LNCaP clone FGC (cell line): ENCODE measurements at regions not wholly inside any gene's neighbourhood (a gene's known extent, or its start where the extent isn't known, plus 50 kb on each side); places are given as distances from the start of the nearest gene placed in this dataset.

Source experiments
- DNase-seq: peaks from one replicate; pipeline ENCODE4 v3.0.0-alpha.2; 2011; ENCODE audit warnings: low read depth
- H3K4me3 ChIP-seq: 2 replicates; pipeline ENCODE4 v1.5.1; 2011; ENCODE audit warnings: mild to moderate bottlenecking, low read depth, low read length, control low read depth
- TF ChIP-seq, protein P1 (sequence below): IDR thresholded peaks from 2 replicates; pipeline ENCODE4 v1.5.1; 2012; ENCODE audit warnings: mild to moderate bottlenecking; ENCODE audit not compliant: control insufficient read depth, insufficient read depth; ENCODE audit errors: extremely low read depth

DNA sequence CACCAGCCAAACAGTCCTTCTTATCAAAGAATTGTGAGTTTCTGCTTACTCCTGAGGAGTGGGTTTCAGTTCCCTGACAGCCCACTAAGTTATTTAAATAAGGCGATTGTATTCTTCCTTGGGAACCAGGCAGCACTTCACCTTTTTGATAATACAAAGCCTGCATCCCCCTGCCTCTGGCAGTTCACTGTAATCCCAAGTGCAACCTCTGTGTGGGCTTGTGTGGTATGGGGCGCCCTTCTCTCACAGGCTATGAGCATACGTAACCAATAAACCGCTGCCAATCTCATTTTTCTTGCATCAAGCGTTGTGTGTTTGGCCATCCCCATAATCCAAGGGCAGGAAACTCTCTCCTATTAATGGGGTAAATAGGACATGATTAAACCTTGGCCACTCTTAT, 1025.6 kb downstream of the NSUN3 start:
- no peak overlapping the region for H3K4me3 ChIP-seq
- TF ChIP-seq, protein P1, sequence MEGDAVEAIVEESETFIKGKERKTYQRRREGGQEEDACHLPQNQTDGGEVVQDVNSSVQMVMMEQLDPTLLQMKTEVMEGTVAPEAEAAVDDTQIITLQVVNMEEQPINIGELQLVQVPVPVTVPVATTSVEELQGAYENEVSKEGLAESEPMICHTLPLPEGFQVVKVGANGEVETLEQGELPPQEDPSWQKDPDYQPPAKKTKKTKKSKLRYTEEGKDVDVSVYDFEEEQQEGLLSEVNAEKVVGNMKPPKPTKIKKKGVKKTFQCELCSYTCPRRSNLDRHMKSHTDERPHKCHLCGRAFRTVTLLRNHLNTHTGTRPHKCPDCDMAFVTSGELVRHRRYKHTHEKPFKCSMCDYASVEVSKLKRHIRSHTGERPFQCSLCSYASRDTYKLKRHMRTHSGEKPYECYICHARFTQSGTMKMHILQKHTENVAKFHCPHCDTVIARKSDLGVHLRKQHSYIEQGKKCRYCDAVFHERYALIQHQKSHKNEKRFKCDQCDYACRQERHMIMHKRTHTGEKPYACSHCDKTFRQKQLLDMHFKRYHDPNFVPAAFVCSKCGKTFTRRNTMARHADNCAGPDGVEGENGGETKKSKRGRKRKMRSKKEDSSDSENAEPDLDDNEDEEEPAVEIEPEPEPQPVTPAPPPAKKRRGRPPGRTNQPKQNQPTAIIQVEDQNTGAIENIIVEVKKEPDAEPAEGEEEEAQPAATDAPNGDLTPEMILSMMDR: no peak
- no peak for DNase-seq

DNA sequence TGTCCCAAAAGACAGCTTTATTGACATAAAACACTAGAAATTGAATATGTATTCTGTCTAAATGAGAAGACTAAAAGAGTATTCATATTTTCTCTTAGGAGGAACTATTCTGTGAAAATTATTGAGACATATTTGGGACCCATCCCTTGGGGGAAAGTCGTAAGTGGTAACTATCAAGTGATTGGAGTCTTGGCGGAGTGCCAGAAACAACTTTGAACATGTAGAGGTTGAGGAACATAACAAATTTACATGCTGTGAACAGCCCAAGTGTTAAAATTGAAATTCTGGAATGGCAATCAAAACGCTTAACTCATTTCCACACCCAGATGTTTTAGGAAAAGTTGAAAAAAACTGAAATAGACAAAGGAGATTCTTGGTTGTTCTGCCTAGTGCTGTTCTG, 1034.6 kb downstream of the NSUN3 start:
- TF ChIP-seq, protein P1: no peak
- H3K4me3 ChIP-seq: no peak overlapping the region
- no peak for DNase-seq

DNA sequence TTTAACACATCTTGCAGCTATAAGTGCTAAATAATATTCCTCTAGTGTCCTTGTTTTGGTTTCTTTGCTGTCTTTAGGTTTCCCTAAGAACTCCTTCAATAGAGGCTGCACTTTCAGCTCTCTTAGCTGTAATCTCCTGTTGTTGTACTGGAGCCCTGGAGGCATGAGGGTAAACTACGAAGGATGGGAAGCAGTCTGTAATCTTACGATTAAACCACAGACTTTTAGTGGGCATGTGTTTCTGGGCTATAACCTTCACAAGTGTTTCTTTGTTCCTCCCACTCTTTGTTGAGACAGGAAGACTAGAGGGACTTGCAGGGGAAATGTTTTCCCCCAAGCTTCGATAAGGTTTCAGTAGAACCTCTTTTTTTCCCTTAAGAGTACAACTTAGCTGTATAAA, 1058.1 kb downstream of the NSUN3 start:
- no peak for DNase-seq
- H3K4me3 ChIP-seq: no peak overlapping the region
- TF ChIP-seq, protein P1: no peak

DNA sequence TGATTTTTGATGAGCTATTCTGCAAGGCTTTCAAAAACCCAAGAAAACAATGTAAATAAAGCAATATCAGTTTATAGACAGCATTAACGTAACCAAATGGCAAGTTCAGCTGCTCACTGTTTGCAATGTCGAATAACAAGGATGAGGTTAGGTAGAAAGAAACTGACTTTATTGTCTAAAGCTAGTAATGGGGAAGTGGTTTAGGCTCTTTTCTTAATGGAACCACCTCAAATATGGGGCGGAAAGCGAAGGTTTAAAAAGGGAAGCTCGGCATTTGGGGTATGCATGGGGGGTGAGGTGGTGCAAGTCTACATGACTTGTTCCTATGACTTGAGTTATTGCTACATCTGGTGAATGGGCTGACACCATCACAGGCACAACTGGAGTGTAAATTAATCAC, 1060.2 kb downstream of the NSUN3 start:
- DNase-seq: no peak
- no peak overlapping the region for H3K4me3 ChIP-seq
- TF ChIP-seq, protein P1: no peak

DNA sequence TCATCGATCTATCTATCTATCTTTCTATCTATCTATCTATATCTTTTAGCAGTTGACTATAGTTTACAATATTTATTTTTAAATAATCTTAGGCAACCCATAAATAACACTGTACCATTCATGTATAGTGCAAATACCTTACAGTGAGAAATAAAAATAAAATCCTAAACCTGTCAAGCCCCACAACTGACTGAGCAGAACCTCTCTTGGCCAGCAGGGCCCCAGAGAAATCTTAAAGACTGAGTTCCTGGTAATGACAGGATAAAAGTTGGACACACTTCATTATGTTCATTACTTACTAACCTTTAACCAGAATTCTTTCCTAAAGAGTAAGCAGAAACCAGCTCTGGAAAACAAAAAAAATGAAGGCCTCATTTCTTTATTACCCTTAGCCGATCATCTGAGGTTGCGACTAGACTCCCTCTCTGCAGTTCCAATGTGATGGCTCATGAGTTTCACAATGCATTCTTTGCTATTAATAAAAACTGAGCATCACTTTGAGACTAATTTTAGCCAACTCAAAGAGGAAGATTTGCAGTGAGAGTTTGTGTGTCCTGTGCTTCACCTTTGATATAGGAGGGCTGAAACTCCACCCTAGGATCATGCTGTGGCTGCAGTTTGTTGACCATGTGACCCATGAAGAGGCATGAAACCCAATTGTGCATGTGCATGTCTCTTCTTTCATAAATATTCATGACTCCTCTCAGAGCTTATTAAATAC, 1072.0 kb downstream of the NSUN3 start:
- no peak for DNase-seq

DNA sequence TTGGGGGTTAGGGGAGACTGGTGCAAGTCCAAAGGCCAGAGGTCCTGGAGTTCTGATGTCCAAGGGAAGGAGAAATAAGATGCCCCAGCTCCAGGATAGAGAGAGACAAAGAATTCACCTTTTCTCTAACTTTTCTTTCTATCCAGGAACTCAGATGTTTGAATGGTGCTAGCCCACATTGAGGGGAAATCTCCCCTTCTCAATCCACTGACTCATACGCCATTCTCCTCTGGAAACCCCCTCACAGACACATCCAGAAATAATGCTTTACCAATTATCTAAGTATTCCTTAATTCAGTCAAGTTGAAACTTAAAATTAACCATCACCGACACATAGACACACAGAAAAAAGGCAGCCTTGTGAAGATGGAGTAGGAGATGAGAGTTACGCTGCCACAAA, 1085.2 kb downstream of the NSUN3 start:
- no peak for DNase-seq
- no peak overlapping the region for H3K4me3 ChIP-seq
- TF ChIP-seq, protein P1: no peak

More for the DNA sequence above, 1072.0 kb downstream of the NSUN3 start:
- TF ChIP-seq, protein P1: no peak
- H3K4me3 ChIP-seq: no peak overlapping the region

DNA sequence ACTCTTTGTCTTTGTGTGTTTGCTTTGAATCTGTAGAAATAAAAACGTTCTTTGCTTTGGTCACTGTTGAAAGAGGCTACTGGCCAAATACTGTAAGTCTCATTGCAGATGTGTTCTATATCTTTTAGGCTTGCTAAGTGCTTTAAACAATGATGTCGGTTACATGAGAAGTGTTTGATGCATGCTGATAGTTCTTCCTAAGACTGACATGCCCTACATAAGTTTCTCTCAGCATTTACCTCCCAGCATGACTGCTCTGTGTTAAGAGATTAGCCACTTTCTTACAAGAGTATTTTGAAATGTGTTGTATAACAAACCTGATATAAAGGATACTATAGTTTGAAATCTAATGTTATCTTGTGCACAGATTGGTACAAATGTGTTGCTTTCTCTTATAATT, 1088.7 kb downstream of the NSUN3 start:
- TF ChIP-seq, protein P1: no peak
- peak; percentile 67 for DNase-seq

More for the DNA sequence above, 1088.7 kb downstream of the NSUN3 start:
- no peak overlapping the region for H3K4me3 ChIP-seq
